GM21723 (cell line): ENCODE measurements at regions not wholly inside any gene's neighbourhood (a gene's known extent, or its start where the extent isn't known, plus 50 kb on each side); places are given as distances from the start of the nearest gene placed in this dataset.
"Not testable (repeated sequence)": the region's sequence is repeated elsewhere in the genome, so short reads cannot be mapped to it uniquely, and the experiment has no call there.

Source experiments
- ATAC-seq: cut with Tn5 transposase; IDR thresholded peaks from one replicate; pipeline ENCODE4 v1.9.1; 2021; ENCODE audit warnings: mild to moderate bottlenecking, moderate library complexity; ENCODE audit not compliant: unreplicated experiment

DNA sequence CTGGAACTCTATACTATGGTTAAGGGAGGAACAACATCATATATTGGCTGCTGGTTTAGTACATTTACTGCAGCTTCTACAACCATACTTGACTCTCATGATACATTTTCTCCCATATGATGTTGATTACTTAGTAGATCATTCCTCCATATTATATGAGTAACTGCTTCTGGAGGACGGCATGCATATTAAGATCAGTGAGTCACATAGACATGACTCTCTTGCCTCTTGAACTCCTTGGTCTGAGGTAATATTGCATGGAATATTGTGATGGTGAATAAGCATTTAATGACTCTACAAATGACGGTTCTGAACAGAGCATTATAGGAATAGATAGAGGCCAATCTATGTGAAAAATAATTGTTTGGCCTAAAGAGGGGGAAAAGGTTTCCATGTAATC, 418.8 kb upstream of the SPHKAP start:
- no peak for ATAC-seq

DNA sequence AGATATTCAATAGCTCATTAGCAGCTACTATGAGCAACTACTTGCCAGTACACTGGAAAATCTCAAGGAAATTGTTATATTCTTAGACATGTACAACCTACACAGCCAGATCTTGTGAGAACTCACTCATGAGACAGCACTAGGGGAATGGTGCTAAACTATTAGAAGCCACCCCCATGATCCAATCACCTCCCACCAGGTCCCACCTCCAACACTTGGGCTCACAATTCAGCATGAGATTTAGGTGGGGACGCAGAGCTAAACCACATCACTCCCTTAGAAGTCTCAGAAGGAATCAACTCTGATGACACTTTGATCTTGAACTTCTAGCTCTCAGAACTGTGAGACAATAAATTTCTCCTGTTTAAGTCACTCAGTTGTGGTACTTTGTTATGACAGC, 418.3 kb upstream of the SPHKAP start:
- no peak for ATAC-seq

DNA sequence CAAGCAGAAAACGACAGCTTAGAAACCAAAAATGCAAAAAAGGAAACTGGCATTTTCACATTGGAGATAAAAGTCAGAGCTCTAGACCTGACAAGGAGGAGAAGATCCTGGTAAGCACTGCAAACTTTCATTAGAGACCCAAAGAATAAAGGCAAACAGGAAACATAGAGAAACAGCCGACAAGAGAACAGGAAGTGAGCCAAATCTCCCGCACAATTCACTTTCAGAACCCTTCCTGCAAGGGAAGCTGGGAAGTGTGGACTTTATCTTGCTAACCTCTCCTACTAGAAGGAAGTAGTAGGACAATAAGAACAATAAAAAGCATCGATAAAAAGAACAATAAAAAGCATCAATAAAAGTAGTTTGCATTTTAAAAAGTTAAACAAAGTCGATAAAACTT, 417.8 kb upstream of the SPHKAP start:
- ATAC-seq: no peak

DNA sequence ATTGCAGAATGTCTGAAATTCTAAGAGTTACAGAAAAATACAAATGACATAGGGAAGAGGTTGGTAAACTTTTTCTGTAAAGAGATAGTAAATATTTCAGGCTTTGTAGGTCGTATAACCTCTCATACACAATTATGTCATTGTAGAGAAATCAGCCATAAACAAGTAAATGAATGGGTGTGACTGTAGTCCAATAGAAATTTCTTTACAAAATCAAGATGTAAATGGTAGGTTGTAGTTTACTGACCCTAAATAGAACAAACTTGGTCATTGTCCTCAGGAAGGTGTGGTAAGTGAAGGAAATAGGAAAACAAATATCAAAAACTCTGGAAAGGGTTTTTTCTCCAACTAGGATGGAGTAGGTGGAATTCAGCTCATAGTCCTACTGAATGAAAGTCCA, 415.5 kb upstream of the SPHKAP start:
- ATAC-seq: no peak

DNA sequence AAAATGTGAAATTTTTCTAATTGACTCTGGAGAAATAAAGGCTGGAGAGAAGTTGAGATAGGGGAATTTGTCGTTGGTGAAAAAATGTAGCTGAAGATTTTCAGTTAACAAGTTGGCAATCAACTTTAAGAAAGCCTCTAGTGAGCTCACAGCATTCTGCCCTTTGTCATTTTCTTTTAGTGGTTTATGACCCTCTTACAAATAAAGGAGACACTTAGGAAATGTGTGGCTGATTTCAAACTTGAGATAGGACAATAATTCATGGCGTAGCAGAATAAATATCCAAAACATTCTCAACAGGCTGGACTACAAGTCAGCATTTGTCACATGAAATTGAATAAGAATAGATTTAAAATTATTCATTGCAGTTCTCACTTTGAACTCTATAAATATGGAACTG, 412.5 kb upstream of the SPHKAP start:
- no peak for ATAC-seq

DNA sequence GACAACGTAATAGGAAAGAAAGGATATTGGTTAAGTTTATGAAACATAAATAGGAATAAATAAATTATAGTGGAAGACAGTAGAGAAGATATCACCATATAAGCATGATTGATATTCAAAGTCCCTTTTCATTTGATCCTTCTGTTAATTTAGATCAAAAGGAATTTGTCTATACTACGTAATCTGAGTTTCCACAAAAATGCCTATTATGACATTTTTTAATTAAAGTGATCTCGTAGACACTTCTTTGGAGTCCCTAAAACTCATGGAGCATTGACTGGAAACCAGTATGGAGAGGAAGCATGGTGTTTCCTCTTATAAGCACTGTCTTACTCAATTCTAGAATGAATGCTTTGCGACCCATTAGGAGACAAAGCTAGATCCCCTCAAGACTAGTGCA, 411.4 kb upstream of the SPHKAP start:
- no peak for ATAC-seq

DNA sequence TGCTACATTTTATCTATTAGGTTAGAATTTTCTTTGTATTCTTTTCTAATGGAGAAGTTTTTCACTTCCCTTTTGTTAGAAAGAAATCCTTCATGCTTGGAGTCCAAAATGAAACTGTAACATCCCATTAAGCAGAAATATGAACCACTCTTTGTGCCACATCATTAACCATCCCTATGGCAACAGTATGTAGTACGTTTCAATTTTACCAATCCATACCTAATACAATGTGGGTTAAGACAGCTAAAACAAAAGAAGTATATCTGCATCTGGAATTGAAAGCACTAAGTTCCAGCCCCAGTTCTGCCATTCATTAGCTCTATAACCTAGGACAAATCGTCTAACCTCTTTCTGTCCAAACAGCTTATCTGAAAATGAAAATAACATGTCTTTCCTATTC, 409.2 kb upstream of the SPHKAP start:
- ATAC-seq: peak; percentile 82

DNA sequence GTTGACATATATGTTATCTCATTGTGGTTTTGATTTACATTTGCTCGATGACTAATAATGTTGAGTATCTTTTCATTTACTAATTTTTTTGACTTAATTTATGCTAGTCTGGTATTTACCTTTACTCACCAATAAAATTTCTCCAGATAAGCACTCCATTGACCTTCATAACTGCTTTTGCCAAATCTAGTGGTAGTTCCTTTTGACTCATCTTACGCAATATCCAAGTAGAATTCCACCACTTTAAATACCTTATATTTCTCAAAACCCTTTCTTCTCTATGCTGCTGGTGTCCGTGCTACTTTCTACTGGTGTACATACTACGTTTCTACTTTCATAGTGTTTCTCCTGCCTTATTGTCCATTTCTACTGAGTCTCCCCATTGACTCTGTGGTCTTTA, 407.6 kb upstream of the SPHKAP start:
- no peak for ATAC-seq

DNA sequence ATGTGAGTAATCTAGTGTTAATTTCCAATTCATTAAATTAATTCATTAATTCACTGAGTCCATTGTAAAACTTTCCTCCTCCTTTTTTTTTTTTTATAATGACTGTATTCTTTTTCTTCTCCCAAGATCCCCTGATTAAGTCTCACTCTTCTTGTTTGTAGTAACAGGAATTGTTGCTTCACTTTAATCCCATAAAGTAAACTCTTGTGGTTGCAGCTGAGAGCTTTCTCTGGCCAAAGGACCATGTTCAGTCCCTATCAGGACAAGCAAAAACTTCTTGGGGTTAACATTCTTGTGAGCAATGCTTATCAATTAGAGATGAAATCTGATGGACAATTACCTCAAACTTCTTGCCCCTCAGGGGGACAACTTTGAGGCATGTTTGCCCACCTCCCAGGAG, 400.2 kb upstream of the SPHKAP start:
- no peak for ATAC-seq

DNA sequence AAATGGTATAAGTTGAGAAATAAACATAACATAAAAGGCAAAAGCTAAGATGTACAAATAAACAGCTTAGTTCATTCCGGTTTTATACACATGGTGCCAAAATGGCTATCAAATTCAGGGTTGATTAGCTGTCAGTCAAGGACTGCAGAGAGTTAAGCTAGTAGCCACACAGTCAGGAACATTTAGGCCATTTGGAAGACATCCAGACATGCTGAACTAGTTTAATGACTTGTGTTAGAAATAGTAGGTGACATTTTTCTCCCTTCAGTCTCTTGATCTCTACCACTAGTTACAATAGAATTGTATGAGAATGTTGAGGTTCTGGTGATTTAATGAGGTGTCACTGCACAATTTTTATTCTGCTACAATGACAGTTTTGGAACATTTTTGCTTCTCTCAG, 394.4 kb upstream of the SPHKAP start:
- no peak for ATAC-seq

DNA sequence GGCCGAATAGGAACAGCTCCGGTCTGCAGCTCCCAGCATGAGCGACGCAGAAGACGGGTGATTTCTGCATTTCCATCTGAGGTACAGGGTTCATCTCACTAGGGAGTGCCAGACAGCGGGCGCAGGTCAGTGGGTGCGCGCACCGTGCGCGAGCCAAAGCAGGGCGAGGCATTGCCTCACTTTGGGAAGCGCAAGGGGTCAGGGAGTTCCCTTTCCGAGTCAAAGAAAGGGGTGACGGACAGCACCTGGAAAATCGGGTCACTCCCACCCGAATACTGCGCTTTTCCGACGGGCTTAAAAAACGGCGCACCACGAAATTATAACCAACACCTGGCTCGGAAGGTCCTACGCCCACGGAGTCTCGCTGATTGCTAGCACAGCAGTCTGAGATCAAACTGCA, 386.8 kb upstream of the SPHKAP start:
- not testable (repeated sequence) for ATAC-seq

DNA sequence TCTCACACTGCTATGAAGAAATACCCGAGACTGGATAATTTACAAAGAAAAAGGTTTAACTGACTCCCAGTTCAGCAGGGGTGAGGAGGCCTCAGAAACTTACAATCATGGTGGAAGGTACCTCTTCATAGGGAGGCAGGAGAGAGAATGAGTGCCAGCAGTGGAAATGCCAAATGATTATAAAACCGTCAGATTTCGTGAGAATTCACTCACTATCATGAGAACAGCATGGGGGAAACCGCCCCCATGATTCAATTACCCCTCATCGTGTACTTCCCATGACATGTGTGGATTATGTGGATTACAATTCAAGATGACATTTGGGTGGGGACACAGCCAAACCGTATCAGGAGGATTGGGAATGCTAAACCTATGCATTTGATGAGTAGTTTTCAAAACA, 380.3 kb upstream of the SPHKAP start:
- no peak for ATAC-seq

DNA sequence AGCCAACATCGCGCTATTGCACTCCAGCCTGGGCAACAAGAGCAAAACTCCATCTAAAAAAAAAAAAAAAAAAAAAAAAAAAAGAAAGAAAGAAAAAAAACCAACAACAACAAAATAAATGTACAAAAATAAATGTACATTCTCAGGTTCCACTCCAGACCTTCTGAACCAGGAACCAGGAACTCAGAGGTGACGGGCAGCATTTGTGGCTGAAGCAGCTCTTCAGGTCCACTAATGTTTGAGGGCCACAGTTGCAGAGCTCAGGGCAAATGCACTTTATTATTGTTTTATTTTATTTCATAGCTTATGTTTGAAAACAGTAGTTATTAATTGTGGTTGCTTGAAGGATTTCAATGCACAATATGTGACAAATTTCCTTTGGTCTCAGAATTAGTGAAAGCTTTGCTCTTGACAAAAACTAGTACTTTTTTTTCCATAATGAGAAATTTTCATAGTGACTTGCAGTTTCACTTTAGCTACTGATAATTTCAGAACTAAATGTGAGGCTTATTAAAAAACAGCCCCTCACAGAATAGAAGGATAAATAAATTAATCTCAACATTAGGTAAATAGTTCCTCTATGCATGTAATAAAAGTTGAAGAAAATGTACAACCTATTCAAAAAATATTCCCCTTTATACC, 378.4 kb upstream of the SPHKAP start:
- no peak for ATAC-seq

DNA sequence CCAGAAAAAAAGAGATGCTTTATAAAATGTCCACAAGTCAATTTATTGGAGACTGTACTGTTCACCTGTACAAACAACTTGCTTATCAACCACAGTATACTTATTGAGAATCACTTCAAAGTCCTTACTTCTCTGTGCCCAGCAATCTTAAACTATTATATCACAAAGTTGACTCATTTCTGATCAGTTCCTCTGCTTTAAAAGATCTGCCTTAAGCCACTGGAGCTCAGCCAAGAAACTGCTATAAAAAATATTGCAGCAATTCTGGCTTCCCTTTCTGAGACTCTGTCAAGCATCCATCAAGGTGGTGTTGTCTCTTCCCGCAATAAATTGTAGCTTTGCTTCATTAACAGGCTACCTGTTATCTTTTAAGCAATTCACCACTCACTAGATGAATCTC, 375.2 kb upstream of the SPHKAP start:
- ATAC-seq: no peak

DNA sequence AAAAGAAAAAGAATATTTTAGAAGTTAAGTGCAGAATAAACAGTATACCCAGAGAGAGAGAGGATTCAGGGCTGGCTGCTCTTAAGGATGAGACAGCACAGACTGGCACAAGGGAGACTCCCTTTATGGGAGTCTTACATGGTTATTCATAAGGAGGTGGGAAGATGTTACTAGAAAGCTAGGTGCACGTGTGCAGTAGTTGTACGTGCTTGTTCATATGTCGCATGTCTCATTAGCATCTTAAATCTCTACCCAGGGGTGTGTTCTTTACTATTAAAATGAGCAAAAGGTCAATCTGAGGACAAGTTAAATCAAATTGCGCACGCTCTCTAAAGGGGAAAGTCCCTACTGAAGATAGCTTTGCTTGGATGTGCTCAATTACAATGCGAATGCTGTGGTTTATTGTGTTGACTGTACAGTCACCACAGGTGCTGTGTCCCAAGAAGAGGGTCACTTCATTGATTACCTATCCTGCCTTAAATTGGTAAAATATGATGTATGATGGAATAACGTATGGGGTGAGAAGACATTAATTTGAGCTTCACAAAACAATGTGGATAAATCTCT, 368.0 kb upstream of the SPHKAP start:
- ATAC-seq: no peak

DNA sequence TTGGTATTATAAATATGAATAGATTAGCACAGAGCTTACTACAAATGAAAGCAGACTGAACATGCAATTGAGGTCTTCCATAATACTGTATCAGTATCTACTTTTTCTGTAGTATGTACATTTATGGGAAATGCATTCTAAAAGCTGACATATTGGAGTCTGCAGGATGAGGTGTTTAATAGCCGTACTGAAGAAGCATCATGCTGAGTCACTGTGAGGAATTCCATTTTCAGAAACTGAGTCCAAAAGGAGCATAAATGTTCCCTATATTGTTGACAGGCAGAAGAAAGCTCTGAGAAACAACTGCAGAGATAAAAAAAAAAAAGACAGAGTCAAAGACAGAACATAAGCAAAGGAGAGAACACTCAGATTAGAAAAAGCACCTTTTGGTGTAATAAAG, 366.7 kb upstream of the SPHKAP start:
- ATAC-seq: no peak

DNA sequence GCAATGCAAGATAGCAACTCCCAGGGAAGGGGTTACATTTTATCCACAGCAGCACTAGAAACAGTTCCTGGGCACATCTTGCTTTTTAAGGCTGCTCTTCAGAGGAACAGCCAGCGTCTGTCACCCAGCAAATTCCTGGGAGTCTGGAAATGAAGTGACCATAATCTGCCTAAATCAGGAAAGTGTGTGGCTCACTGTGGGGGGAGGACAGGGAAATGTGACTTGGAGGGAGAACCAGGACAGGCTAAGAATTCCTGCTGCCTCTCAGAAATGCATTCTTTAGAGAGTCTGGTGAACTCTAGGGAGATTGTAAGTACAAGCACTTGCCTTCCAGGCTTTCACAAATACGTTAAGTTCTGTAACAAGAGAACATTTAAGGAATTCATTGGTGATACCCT, 364.3 kb upstream of the SPHKAP start:
- no peak for ATAC-seq

DNA sequence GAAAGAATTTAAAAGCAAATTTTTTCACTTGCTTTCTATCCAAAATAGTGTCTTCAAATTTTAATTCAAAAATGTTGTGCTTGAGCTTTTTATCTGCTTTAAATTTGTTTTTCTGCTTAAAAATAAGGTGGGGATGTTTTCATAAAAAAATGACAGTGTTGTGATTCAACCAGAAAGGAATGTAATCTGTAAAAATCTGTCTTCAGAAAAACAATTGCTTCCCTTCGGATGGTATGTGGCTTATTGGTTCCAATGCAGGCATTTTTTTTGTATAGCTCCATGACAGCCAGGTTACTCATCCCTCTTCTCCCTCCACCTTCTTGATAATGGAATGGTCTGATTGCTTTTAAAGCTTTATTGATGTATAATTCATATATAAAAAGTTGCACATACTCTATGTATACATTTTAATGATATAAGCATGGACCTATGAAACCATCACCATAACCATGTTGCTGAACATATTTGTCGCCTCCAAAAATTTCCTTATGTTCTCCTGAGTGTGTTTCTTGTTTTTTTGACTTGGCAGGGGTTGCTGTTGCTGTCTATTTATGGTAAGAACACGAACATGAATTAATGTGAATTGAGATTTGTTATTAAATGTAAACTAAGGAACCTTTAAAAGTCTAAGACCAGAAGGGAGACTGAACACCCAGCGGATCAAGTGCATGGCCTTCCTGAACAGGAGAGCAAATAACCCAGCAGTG, 363.7 kb upstream of the SPHKAP start:
- ATAC-seq: no peak

DNA sequence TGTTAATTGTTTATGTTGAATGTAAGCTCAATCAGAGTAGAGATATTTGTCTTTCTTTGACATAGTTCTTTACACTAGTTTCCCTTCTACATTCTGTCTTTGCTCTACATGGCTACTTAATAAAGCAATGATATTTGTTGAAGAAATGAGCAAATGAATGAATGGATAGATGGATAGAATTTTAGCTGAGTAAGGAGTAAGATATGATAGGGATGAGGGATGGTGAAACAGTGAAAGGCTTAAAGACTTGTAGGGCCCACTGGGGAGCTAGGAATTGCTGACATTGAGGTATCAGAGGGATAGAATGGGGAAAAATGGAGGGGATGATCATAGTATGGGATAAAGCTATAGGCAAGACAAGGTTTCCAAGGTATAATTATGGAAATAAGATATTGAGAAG, 361.6 kb upstream of the SPHKAP start:
- ATAC-seq: no peak

DNA sequence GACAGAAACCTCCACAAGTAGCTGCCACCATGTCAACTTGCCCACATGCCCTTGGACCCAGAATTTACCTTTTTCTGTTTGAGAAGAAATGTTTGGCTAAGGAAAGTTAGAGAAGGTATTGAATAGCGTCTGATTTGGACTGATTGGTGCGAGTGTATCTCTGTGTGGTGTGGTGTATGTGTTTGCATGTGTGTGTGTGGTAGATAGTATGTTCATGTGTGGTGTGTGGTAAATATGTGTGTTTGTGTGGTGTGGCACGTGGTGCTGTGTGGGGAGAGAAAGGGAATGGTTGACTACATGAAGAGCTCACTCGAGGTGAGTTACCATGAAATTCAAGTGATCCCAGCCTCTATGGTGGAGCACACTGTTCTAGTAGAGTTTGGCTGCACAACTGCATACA, 360.8 kb upstream of the SPHKAP start:
- no peak for ATAC-seq

DNA sequence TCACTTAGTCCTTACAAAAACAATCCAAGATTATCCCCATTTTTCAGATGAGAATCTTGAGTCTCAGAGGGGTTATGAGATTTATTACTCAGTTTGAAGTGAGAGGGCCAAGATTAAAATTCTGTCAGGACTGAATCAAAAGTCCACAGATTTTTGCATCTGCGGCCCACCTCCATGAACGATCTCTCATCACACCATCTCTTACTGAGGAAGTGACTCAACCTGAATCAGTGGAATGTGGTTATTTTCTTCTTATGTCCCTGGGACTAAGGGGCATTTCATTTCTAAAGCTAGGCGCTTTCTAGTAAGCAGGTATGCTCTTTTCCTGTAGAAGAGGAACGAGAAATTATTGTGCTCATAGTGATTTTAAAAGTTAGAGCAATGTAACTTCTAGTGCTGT, 360.3 kb upstream of the SPHKAP start:
- ATAC-seq: no peak

DNA sequence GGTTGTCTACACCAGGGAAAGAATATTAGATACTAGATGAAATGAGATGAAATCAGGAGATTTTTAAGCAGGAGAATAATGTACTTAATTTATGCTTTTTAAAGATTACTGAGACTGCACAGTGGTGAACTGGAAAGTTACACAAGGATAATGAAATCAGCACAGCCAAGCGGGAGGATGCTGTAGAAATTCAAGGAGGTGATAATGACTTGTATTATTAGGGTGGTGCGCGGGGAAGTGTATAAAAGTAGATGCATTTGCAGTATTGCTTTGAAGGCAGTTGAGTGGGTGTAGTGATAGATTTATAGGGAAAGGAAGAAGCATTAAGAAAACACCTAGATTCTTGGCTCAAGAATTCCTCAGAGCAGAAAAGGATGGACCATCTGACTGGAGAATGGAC, 359.5 kb upstream of the SPHKAP start:
- no peak for ATAC-seq

DNA sequence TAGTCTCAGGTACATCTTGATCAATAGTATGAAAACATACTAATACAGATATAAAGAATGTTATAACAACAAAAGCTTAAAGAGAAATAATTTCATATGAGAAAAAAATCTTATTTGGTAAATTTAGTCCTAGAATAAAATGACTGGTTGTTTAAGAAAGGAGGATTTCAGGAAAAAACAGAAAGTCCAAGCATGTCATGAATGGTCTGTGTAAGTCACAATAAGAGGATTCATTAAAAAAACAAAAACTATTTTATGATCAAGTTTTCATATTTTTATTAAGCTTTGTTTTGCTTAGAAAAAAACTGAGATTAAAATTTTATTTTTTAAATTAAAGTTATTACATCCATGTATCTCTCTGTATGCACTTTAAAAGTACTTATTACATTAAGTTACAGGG, 353.9 kb upstream of the SPHKAP start:
- no peak for ATAC-seq
